Peyer's patch (tissue), 4 donors: ENCODE measurements at regions not wholly inside any gene's neighbourhood (a gene's known extent, or its start where the extent isn't known, plus 50 kb on each side); places are given as distances from the start of the nearest gene placed in this dataset.

ENCODE experiments used
- CTCF ChIP-seq, 6 experiments: fragments of 450-650 bp in 4 of 6; fragments of 200-600 bp in 2 of 6; sonication (generic) in 1 of 6; IDR thresholded peaks; one replicate each; pipeline ENCODE4 v1.5.1; 2017 to 2019; ENCODE audit warnings: antibody characterized with exemption in 6 of 6, mild to moderate bottlenecking in 3 of 6, moderate library complexity in 1 of 6
- POLR2A ChIP-seq, 2 donors: fragments of 450-650 bp; IDR thresholded peaks; one replicate each; pipeline ENCODE4 v1.5.1; 2017; ENCODE audit warnings: antibody characterized with exemption in 2 of 2, mild to moderate bottlenecking in 2 of 2, moderate library complexity in 2 of 2

GRCh38 chr2:42115588-42115987 lies 53.6 kb upstream of the EML4 start:
- TF ChIP-seq POLR2A (IDR thresholded peaks at IDR 0.05) (no peak), CTCF (IDR thresholded peaks at IDR 0.05) (no peak)
